ENCODE measurements at regions not wholly inside any gene's neighbourhood (a gene's known extent, or its start where the extent isn't known, plus 50 kb on each side); places are given as distances from the start of the nearest gene placed in this dataset.

DNA sequence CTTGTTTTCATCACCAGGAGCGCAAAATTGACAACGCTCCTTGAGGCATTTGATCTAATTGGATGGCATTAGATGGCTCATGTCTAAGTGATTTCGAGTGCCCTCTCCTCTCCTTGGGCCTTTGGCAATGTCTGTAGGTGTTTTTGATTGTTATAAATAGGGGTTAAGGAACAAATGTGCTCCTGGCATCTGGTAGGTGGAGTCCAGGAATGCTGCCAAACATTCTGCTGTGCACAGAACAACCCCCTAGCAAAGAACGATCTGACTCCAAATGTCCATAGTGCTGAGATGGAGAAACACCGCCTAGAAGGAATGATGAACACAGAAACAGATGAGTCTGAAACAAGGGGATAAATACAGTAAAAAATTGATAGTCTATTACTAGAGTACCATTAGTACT is 68.0 kb upstream of the C1QTNF9B start:
- no peaks in the 10 kb centered on the region for H4K20me1 ChIP-seq (replicated peaks; ENCODE audit: control insufficient read depth, extremely low read depth, insufficient read depth, low read length)
- POLR2A ChIA-PET = interaction anchor here (0.9 kb wide), 1 partner anchor 34 kb away, joined by 3 read pairs; no protein-coding TSS in a partner anchor
- TF ChIP-seq POLR2AphosphoS5 (IDR thresholded peaks at IDR 0.05; ENCODE audit: insufficient read depth, low read depth, low read length) (no peak), GATA2 (IDR thresholded peaks at IDR 0.05; ENCODE audit: insufficient read depth, insufficient read length, low read depth, low read length) (no peak), POLR2A (IDR thresholded peaks at IDR 0.05; ENCODE audit: low read depth, low read length) (no peak), JUN (IDR thresholded peaks at IDR 0.05; ENCODE audit: borderline replicate concordance, insufficient read depth, insufficient read length, low read depth) (no peak), MYC (IDR thresholded peaks at IDR 0.05; ENCODE audit: low read depth, low read length) (no peak), EZH2 (IDR thresholded peaks at IDR 0.05; ENCODE audit: borderline replicate concordance, low read depth, low read length, severe bottlenecking) (no peak), FOS (IDR thresholded peaks at IDR 0.05; ENCODE audit: borderline replicate concordance, insufficient read depth, low read length) (no peak)
- TF ChIP-seq, protein P1, sequence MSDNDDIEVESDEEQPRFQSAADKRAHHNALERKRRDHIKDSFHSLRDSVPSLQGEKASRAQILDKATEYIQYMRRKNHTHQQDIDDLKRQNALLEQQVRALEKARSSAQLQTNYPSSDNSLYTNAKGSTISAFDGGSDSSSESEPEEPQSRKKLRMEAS (IDR thresholded peaks at IDR 0.05; ENCODE audit: insufficient read depth, insufficient read length) = no peak
- TF ChIP-seq, protein P2, sequence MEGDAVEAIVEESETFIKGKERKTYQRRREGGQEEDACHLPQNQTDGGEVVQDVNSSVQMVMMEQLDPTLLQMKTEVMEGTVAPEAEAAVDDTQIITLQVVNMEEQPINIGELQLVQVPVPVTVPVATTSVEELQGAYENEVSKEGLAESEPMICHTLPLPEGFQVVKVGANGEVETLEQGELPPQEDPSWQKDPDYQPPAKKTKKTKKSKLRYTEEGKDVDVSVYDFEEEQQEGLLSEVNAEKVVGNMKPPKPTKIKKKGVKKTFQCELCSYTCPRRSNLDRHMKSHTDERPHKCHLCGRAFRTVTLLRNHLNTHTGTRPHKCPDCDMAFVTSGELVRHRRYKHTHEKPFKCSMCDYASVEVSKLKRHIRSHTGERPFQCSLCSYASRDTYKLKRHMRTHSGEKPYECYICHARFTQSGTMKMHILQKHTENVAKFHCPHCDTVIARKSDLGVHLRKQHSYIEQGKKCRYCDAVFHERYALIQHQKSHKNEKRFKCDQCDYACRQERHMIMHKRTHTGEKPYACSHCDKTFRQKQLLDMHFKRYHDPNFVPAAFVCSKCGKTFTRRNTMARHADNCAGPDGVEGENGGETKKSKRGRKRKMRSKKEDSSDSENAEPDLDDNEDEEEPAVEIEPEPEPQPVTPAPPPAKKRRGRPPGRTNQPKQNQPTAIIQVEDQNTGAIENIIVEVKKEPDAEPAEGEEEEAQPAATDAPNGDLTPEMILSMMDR (IDR thresholded peaks at IDR 0.05; ENCODE audit: extremely low read depth in 1 of 2, insufficient read depth in 1 of 2, low read depth in 1 of 2, low read length in 2 of 2) = no peak
- intact Hi-C loops (cut with micrococcal nuclease) (no loop called here), dilution Hi-C loops (cut with MboI; ENCODE audit: extremely low pct_ligation_motif_present, low sequenced_read_pairs) (no loop called here)
- CTCF ChIA-PET = no interaction called here
- no peak for DNase-seq (ENCODE audit: low read depth, low spot score)
- H2AFZ ChIP-seq (ENCODE audit: low read depth, low read length) = no peak overlapping the region
- H3K9ac ChIP-seq (replicated peaks; ENCODE audit: extremely low read depth, insufficient read depth, low read length) = no peak overlapping the region
- no peak overlapping the region for H3K4me3 ChIP-seq (replicated peaks in 1 of 3; ENCODE audit: insufficient read depth in 1 of 3, low read depth in 1 of 3, low read length in 3 of 3)
- H3K27ac ChIP-seq (ENCODE audit: insufficient read depth, low read depth, low read length) = no peak overlapping the region
- no TSS peak for BruUV-seq (replicated peaks)
- H3K4me2 ChIP-seq (ENCODE audit: insufficient read depth, low read length) = no peak overlapping the region
- no peaks in the 10 kb centered on the region for H3K79me2 ChIP-seq (ENCODE audit: control insufficient read depth, insufficient read depth, low read length)
- no peaks in the 10 kb centered on the region for H3K9me3 ChIP-seq (replicated peaks; ENCODE audit: control insufficient read depth, insufficient read depth, low read length)
- H3K9me1 ChIP-seq (replicated peaks; ENCODE audit: control insufficient read depth, extremely low read depth, insufficient read depth, low read length) = no peaks in the 10 kb centered on the region
- peaks cover 0 to 2% of the 10 kb centered on the region in 2 experiments for H3K27me3 ChIP-seq (ENCODE audit: control insufficient read depth in 2 of 2, insufficient read depth in 2 of 2, low read length in 2 of 2)
- H3K36me3 ChIP-seq (ENCODE audit: control insufficient read depth in 2 of 2, extremely low read depth in 1 of 2, insufficient read depth in 2 of 2, low read length in 2 of 2) = no peaks in the 10 kb centered on the region
- H3K4me1 ChIP-seq (ENCODE audit: control insufficient read depth, extremely low read depth, insufficient read depth, low read length) = no peaks in the 10 kb centered on the region
- FAIRE-seq = no peak

Measured in endothelial cell of umbilical vein (primary cell).